ENCODE measurements at regions not wholly inside any gene's neighbourhood (a gene's known extent, or its start where the extent isn't known, plus 50 kb on each side); places are given as distances from the start of the nearest gene placed in this dataset.

DNA sequence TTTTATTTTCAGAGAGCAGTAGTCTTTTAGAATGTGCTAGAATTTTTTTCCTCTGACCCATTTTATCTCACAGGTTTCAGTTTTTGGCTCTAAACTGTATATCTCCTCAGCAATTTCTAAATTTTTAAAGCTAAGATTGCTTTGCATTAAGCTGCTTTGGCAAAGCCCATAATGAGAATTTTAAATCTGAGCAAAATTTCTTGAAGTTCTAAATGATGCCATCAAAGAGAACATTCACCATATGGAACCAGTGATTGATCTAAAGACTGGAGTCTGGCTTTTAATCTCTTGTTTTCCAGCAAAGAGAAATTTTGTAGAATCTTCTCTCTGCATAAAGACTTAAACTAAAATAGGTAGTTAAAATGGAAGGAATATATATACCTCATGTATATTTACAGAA is 313.6 kb downstream of the TBC1D32 start:
- Histone ChIP-seq H3K27me3 (no peaks in the 10 kb centered on the region), H3K27ac (no peak overlapping the region), H3K4me1 (no peaks in the 10 kb centered on the region), H3K36me3 (no peaks in the 10 kb centered on the region), H3K4me3 (no peak overlapping the region), H3K9me3 (no peaks in the 10 kb centered on the region)
- no peak for ATAC-seq
- TF ChIP-seq, protein P1, sequence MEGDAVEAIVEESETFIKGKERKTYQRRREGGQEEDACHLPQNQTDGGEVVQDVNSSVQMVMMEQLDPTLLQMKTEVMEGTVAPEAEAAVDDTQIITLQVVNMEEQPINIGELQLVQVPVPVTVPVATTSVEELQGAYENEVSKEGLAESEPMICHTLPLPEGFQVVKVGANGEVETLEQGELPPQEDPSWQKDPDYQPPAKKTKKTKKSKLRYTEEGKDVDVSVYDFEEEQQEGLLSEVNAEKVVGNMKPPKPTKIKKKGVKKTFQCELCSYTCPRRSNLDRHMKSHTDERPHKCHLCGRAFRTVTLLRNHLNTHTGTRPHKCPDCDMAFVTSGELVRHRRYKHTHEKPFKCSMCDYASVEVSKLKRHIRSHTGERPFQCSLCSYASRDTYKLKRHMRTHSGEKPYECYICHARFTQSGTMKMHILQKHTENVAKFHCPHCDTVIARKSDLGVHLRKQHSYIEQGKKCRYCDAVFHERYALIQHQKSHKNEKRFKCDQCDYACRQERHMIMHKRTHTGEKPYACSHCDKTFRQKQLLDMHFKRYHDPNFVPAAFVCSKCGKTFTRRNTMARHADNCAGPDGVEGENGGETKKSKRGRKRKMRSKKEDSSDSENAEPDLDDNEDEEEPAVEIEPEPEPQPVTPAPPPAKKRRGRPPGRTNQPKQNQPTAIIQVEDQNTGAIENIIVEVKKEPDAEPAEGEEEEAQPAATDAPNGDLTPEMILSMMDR (IDR thresholded peaks at IDR 0.05), result no peak
- no peak for TF ChIP-seq POLR2A (IDR thresholded peaks at IDR 0.05)

DNA sequence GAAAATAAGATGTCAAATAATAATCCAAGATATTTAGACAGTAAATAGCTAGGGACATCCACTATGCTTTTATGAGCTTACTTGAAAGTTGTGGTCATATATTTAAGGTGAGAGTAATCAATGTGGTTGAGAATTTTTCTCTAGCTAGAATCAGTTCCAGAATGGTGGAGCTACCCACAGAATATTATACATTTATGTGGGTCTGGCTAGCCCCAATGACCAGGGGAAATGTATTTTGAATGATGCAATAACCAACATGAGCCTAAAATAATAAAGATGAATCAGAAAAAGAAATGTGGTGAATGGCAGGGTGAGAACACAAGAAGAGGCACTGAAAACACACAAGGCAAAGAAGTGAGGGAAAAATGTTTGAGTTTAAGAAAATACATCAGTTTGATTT is 325.7 kb downstream of the TBC1D32 start:
- ATAC-seq, result no peak
- Histone ChIP-seq H3K4me1 (no peaks in the 10 kb centered on the region), H3K9me3 (peaks cover 0 to 4% (median 0%) of the 10 kb centered on the region in 3 donors), H3K27ac (no peak overlapping the region), H3K27me3 (no peaks in the 10 kb centered on the region), H3K4me3 (no peak overlapping the region), H3K36me3 (no peaks in the 10 kb centered on the region)
- TF ChIP-seq EP300 (IDR thresholded peaks at IDR 0.05) (no peak), POLR2A (IDR thresholded peaks at IDR 0.05) (no peak), POLR2AphosphoS5 (IDR thresholded peaks at IDR 0.05) (no peak)
- TF ChIP-seq, protein P1 (IDR thresholded peaks at IDR 0.05), result no peak

DNA sequence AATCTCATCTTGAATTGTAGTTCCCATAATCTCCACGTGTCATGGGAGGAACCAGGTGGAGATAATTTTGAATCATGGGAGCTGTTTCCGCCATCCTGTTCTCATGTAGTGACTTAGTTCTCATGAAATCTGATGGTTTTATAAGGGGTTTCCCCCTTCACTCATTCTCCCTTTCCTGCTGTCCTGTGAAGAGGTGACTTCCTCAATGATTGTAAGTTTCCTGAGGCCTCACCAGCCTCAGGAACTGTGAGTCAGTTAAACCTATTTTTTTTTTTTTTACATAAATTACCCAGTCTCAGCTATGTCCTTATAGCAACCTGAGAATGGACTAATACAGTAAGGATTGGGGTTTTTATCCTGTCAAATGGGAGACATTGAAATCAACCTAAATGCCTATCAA is 328.3 kb downstream of the TBC1D32 start:
- WGBS, 2 donors (ENCODE audit: low coverage in 1 of 2), result 75 to 94% methylated on average over 2 of the region's 2 CpGs
- ATAC-seq, result no peak
- no peaks in the 10 kb centered on the region for H3K27me3 ChIP-seq
- H3K4me3 ChIP-seq, result no peak overlapping the region
- peaks cover 0 to 15% (median 0%) of the 10 kb centered on the region in 3 donors for H3K9me3 ChIP-seq
- no peaks in the 10 kb centered on the region for H3K4me1 ChIP-seq
- no peaks in the 10 kb centered on the region for H3K36me3 ChIP-seq
- no peak overlapping the region for H3K27ac ChIP-seq
- TF ChIP-seq POLR2AphosphoS5 (IDR thresholded peaks at IDR 0.05), result no peak
- TF ChIP-seq, protein P1 (IDR thresholded peaks at IDR 0.05), result no peak
- TF ChIP-seq POLR2A (IDR thresholded peaks at IDR 0.05), result no peak
- TF ChIP-seq EP300 (IDR thresholded peaks at IDR 0.05), result no peak

DNA sequence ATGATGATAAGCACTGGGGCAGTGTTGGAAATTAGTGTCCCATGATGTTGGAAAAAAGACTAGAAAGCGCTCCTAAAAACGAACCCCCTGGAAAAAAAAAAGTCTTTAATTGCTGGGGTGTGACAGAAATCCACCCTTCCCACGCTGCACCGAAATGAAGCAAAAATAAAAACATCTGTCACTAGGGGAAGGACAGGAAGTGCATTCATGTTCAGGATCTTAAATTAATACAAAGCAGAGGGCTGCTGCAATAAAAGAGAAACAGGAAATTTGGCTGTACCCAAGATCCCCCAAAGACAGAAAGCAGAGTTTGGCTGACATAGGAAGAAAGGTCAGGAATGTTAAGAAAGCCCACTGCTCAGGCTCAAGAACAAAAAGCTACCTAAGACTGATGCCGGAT is 333.9 kb downstream of the TBC1D32 start:
- Histone ChIP-seq H3K36me3 (no peaks in the 10 kb centered on the region), H3K4me1 (peaks cover 0 to 8% (median 0%) of the 10 kb centered on the region in 3 donors), H3K27ac (no peak overlapping the region), H3K4me3 (no peak overlapping the region), H3K27me3 (no peaks in the 10 kb centered on the region), H3K9me3 (peaks cover 0 to 15% (median 0%) of the 10 kb centered on the region in 3 donors)
- 32 to 38% methylated on average over 4 to 5 of the region's 5 CpGs for WGBS, 2 donors (ENCODE audit: low coverage in 1 of 2)
- TF ChIP-seq EP300 (IDR thresholded peaks at IDR 0.05), result no peak
- no peak for TF ChIP-seq POLR2A (IDR thresholded peaks at IDR 0.05)
- TF ChIP-seq, protein P1 (IDR thresholded peaks at IDR 0.05), result no peak
- TF ChIP-seq POLR2AphosphoS5 (IDR thresholded peaks at IDR 0.05), result no peak
- no peak for ATAC-seq

DNA sequence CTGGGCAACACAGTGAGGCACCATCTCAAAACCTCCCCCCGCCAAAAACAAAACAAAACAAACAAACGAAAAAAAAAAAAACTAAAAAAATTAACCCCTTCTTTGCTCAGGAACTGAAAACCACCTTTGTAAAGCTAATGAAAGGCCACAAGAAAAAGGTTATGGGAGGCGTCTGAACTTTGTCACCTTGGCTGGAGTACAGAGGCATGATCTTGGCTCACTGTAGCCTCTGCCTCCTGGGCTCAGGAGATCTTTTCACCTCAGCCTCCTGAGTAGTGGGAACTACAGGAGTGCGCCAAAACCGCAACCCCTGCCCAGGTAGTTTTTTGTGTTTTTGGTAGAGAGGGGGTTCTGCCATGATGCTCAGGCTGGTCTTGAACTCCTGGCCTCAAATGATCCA is 337.9 kb downstream of the TBC1D32 start:
- H3K27me3 ChIP-seq, result no peaks in the 10 kb centered on the region
- WGBS, 2 donors (ENCODE audit: low coverage in 1 of 2), result 64 to 70% methylated on average over 2 to 5 of the region's 5 CpGs

More for the DNA sequence above, 337.9 kb downstream of the TBC1D32 start:
- Histone ChIP-seq H3K27ac (no peak overlapping the region), H3K4me1 (peaks cover 0 to 8% (median 0%) of the 10 kb centered on the region in 3 donors), H3K9me3 (no peaks in the 10 kb centered on the region), H3K36me3 (no peaks in the 10 kb centered on the region), H3K4me3 (no peak overlapping the region)
- no peak for TF ChIP-seq POLR2A (IDR thresholded peaks at IDR 0.05)
- TF ChIP-seq, protein P1 (IDR thresholded peaks at IDR 0.05), result no peak
- no peak for TF ChIP-seq EP300 (IDR thresholded peaks at IDR 0.05)
- no peak for TF ChIP-seq POLR2AphosphoS5 (IDR thresholded peaks at IDR 0.05)
- ATAC-seq, result no peak

Measured in gastroesophageal sphincter (tissue), 4 donors.